ENCODE measurements at regions not wholly inside any gene's neighbourhood (a gene's known extent, or its start where the extent isn't known, plus 50 kb on each side); places are given as distances from the start of the nearest gene placed in this dataset.

GRCh38 chrX:109934434-109934833 lies 68.5 kb upstream of the TMEM164 start:
- DNase-seq: no peak

- no peak for DNase-seq
Observed at GRCh38 chrX:109934935-109935334, 68.0 kb upstream of the TMEM164 start.

GRCh38 chrX:109936114-109936513 lies 66.8 kb upstream of the TMEM164 start:
- no peak for DNase-seq

GRCh38 chrX:109936598-109936997 lies 66.3 kb upstream of the TMEM164 start:
- DNase-seq: no peak

GRCh38 chrX:109939498-109939897 lies 63.4 kb upstream of the TMEM164 start:
- DNase-seq: no peak

- no peak for DNase-seq
Observed at GRCh38 chrX:109940411-109940810, 62.5 kb upstream of the TMEM164 start.

- no peak for DNase-seq
Observed at GRCh38 chrX:109943092-109943739, 59.7 kb upstream of the TMEM164 start.

- DNase-seq: no peak
Observed at GRCh38 chrX:109943740-109944092, 59.2 kb upstream of the TMEM164 start.

GRCh38 chrX:109952050-109952449 lies 50.9 kb upstream of the TMEM164 start:
- no peak for DNase-seq

- peak; percentile 34 for DNase-seq
Observed at GRCh38 chrX:109952985-109953905, 49.7 kb upstream of the TMEM164 start.

Data from NCI-H524 treated with DMSO at 0.1 percent for 48 hours (cell line).